Hepatic stellate cell (primary cell): ENCODE measurements at regions not wholly inside any gene's neighbourhood (a gene's known extent, or its start where the extent isn't known, plus 50 kb on each side); places are given as distances from the start of the nearest gene placed in this dataset.

Experiments
- DNase-seq: peaks from one replicate; pipeline ENCODE4 v3.0.0; 2011; ENCODE audit warnings: low spot score

GRCh38 chr5:133854554-133854953 lies 113.9 kb downstream of the C5orf15 start:
- no peak for DNase-seq

- no peak for DNase-seq
Measured at GRCh38 chr5:133853646-133854365, 114.6 kb downstream of the C5orf15 start.

- no peak for DNase-seq
Measured at GRCh38 chr5:133851521-133851920, 116.9 kb downstream of the C5orf15 start.

- DNase-seq: no peak
Measured at GRCh38 chr5:133850811-133851210, 117.6 kb downstream of the C5orf15 start.

- no peak for DNase-seq
Measured at GRCh38 chr5:133849116-133849515, 119.3 kb downstream of the C5orf15 start.

- DNase-seq: no peak
Measured at GRCh38 chr5:133848341-133848811, 120.0 kb downstream of the C5orf15 start.

- no peak for DNase-seq
Measured at GRCh38 chr5:133847886-133848285, 120.5 kb downstream of the C5orf15 start.

GRCh38 chr5:133847301-133847700 lies 121.1 kb downstream of the C5orf15 start:
- DNase-seq: no peak

- DNase-seq: no peak
Measured at GRCh38 chr5:133846478-133847226, 121.8 kb downstream of the C5orf15 start.

GRCh38 chr5:133845271-133845670 lies 123.2 kb downstream of the C5orf15 start:
- DNase-seq: no peak

- DNase-seq: no peak
Measured at GRCh38 chr5:133844836-133845235, 123.6 kb downstream of the C5orf15 start.

- no peak for DNase-seq
Measured at GRCh38 chr5:133843911-133844310, 124.5 kb downstream of the C5orf15 start.

- DNase-seq: no peak
Measured at GRCh38 chr5:133842846-133843611, 125.4 kb downstream of the C5orf15 start.

- DNase-seq: no peak
Measured at GRCh38 chr5:133841831-133842750, 126.3 kb downstream of the C5orf15 start.

GRCh38 chr5:133840168-133840567 lies 128.3 kb downstream of the C5orf15 start:
- DNase-seq: no peak

- DNase-seq: no peak
Measured at GRCh38 chr5:133839721-133840120, 128.7 kb downstream of the C5orf15 start.

- DNase-seq: no peak
Measured at GRCh38 chr5:133839090-133839489, 129.3 kb downstream of the C5orf15 start.

- no peak for DNase-seq
Measured at GRCh38 chr5:133838286-133838685, 130.1 kb downstream of the C5orf15 start.

GRCh38 chr5:133831491-133832224 lies 136.8 kb downstream of the C5orf15 start:
- DNase-seq: no peak

GRCh38 chr5:133830911-133831310 lies 137.5 kb downstream of the C5orf15 start:
- no peak for DNase-seq

GRCh38 chr5:133830281-133830680 lies 138.1 kb downstream of the C5orf15 start:
- DNase-seq: no peak
